GM12873 (cell line): ENCODE measurements at regions not wholly inside any gene's neighbourhood (a gene's known extent, or its start where the extent isn't known, plus 50 kb on each side); places are given as distances from the start of the nearest gene placed in this dataset.

ENCODE experiments used
- CTCF ChIP-seq: IDR thresholded peaks from 2 replicates; pipeline ENCODE4 v1.5.1; 2012; ENCODE audit warnings: low read depth, mild to moderate bottlenecking, moderate library complexity, low read length, control low read depth; ENCODE audit not compliant: insufficient read depth; ENCODE audit errors: missing control alignments

DNA sequence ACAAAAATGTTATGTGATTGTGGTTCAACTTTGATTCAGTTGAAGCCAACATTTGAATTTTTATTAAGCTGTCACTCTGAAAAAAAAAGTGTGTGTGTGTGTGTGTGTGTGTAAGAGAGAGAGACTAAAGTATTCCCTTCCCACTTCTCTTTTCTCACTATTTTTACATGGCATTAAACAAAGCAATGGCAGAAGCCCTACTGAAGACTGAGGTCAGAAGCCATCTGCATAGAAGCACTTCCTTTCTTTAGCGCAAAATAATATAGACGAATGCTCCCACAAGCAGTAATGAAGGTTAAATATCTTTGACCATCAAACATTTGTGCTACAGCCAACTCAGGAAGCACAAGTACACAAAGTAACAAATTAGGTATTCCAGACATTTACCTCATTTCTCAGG, 540.5 kb downstream of the KCTD16 start:
- TF ChIP-seq CTCF = no peak

- no peak for TF ChIP-seq CTCF
Measured at GRCh38 chr5:144710637-144711036, 540.0 kb downstream of the KCTD16 start.

DNA sequence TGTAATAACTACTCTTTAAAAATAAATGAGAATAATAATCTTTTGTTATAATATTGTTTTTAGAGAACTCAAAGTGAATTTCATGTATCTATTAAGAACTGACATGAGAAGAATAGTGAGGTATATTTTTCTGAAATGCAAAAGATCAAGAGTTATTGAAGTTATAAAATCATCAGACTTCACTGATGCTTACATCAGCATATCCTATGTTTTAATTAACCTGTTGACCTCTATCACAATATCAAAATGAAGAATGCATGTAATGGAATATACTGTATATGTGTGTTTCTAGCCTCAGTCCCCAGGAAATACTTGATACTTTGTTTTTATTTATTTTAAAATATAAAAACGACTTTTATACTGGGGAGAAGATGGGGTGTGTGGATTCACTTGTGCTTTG, 533.1 kb downstream of the KCTD16 start:
- no peak for TF ChIP-seq CTCF

GRCh38 chr5:144698484-144698883, 527.8 kb downstream of the KCTD16 start:
- TF ChIP-seq CTCF = no peak

- no peak for TF ChIP-seq CTCF
Measured at GRCh38 chr5:144697847-144698262, 527.2 kb downstream of the KCTD16 start.

DNA sequence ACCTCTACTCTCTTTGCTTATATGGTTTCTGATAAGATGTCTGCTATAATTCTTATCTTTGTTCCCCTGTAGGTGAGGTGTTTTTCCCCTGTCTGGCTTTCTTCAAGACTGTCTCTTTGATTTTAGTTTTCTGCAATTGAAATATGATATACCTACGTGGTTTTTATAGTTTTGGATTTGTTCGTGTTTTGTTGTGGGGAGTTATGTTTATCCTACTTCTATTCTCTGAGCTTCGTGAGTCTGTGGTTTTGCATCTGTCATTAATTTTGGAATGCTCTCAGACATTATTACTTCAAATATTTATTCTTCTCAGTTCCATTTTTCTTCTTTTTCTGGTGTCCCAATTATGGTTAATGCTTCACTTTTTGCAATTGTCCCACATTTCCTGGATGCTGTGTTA, 521.3 kb downstream of the KCTD16 start:
- TF ChIP-seq CTCF = no peak

- no peak for TF ChIP-seq CTCF
Measured at GRCh38 chr5:144684899-144685298, 514.2 kb downstream of the KCTD16 start.
